Gastroesophageal sphincter (tissue), 3 donors: ENCODE measurements at regions not wholly inside any gene's neighbourhood (a gene's known extent, or its start where the extent isn't known, plus 50 kb on each side); places are given as distances from the start of the nearest gene placed in this dataset.

ENCODE experiments used
- EP300 ChIP-seq: sonication (generic); formaldehyde crosslinking; IDR thresholded peaks from one replicate; pipeline ENCODE4 v1.6.1; 2017; ENCODE audit warnings: antibody characterized with exemption, mild to moderate bottlenecking
- POLR2A ChIP-seq, 2 donors: fragments of 450-650 bp; IDR thresholded peaks; one replicate each; pipeline ENCODE4 v1.6.1; 2017; ENCODE audit warnings: antibody characterized with exemption in 2 of 2, mild to moderate bottlenecking in 2 of 2, moderate library complexity in 1 of 2
- TF ChIP-seq, protein P1 (sequence below), 4 experiments: fragments of 200-600 bp in 2 of 4; fragments of 450-650 bp in 2 of 4; sonication (generic) in 1 of 4; IDR thresholded peaks; one replicate each; pipeline ENCODE4 v1.5.1; 2017 to 2019; ENCODE audit warnings: antibody characterized with exemption in 4 of 4, mild to moderate bottlenecking in 2 of 4, moderate library complexity in 2 of 4

DNA sequence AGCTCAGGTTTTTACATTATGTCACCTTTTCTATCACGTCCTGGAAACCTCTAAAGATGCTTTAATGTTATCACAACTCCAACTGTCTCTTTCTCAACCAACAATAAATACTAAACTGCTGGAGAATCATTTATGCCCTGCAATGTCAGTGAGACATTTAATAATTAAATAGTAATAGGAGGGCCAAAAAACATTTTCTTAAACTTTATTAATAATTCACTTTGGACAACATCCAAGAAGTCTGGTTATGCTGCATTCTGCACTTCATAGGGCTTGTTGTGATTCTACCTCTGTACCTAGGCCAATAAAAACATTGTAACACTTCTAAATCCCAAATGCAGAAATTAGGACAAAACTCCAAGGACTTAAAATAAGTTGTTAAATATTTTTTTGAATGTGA is 420.4 kb upstream of the LRRTM1 start:
- TF ChIP-seq, protein P1, sequence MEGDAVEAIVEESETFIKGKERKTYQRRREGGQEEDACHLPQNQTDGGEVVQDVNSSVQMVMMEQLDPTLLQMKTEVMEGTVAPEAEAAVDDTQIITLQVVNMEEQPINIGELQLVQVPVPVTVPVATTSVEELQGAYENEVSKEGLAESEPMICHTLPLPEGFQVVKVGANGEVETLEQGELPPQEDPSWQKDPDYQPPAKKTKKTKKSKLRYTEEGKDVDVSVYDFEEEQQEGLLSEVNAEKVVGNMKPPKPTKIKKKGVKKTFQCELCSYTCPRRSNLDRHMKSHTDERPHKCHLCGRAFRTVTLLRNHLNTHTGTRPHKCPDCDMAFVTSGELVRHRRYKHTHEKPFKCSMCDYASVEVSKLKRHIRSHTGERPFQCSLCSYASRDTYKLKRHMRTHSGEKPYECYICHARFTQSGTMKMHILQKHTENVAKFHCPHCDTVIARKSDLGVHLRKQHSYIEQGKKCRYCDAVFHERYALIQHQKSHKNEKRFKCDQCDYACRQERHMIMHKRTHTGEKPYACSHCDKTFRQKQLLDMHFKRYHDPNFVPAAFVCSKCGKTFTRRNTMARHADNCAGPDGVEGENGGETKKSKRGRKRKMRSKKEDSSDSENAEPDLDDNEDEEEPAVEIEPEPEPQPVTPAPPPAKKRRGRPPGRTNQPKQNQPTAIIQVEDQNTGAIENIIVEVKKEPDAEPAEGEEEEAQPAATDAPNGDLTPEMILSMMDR (IDR thresholded peaks at IDR 0.05), result no peak
- TF ChIP-seq POLR2A (IDR thresholded peaks at IDR 0.05) (no peak), EP300 (no peak)
